Body of pancreas (tissue), 4 donors: ENCODE measurements at regions not wholly inside any gene's neighbourhood (a gene's known extent, or its start where the extent isn't known, plus 50 kb on each side); places are given as distances from the start of the nearest gene placed in this dataset.

ENCODE experiments used
- CTCF ChIP-seq, 7 experiments: fragments of 450-650 bp in 4 of 7; fragments of 200-600 bp in 3 of 7; sonication (generic) in 3 of 7; IDR thresholded peaks; one replicate each; pipeline ENCODE4 v1.5.1; 2016 to 2019; ENCODE audit warnings: antibody characterized with exemption in 7 of 7
- POLR2A ChIP-seq, 3 donors: fragments of 450-650 bp; IDR thresholded peaks; one replicate each; pipeline ENCODE4 v1.6.1; 2016; ENCODE audit warnings: antibody characterized with exemption in 3 of 3, mild to moderate bottlenecking in 2 of 3

GRCh38 chr15:31159837-31160236, 58.3 kb upstream of the TRPM1 start:
- TF ChIP-seq POLR2A (IDR thresholded peaks at IDR 0.05) (no peak), CTCF (IDR thresholded peaks at IDR 0.05) (no peak)
